BLaER1 (cell line): ENCODE measurements at regions not wholly inside any gene's neighbourhood (a gene's known extent, or its start where the extent isn't known, plus 50 kb on each side); places are given as distances from the start of the nearest gene placed in this dataset.

Experiments used
- H3K27ac ChIP-seq: shearing (Covaris generic); formaldehyde crosslinking; 2 replicates; pipeline ENCODE4 v1.8.1; 2022
- H3K27me3 ChIP-seq: shearing (Covaris generic); formaldehyde crosslinking; 2 replicates; pipeline ENCODE4 v1.8.1; 2022
- H3K36me3 ChIP-seq: shearing (Covaris generic); formaldehyde crosslinking; 2 replicates; pipeline ENCODE4 v1.8.1; 2022
- H3K4me1 ChIP-seq: shearing (Covaris generic); formaldehyde crosslinking; 2 replicates; pipeline ENCODE4 v1.8.1; 2022
- H3K4me2 ChIP-seq: shearing (Covaris generic); formaldehyde crosslinking; 2 replicates; pipeline ENCODE4 v1.8.1; 2022
- H3K4me3 ChIP-seq: shearing (Covaris generic); formaldehyde crosslinking; 2 replicates; pipeline ENCODE4 v1.8.1; 2022
- H3K9ac ChIP-seq: shearing (Covaris generic); formaldehyde crosslinking; 2 replicates; pipeline ENCODE4 v1.8.1; 2022
- H3K9me3 ChIP-seq: shearing (Covaris generic); formaldehyde crosslinking; 2 replicates; pipeline ENCODE4 v1.8.1; 2022
- H4K20me1 ChIP-seq: shearing (Covaris generic); formaldehyde crosslinking; 2 replicates; pipeline ENCODE4 v1.8.1; 2022
- Cebpa-rat ChIP-seq: shearing (Covaris generic); IDR thresholded peaks from 2 replicates; pipeline ENCODE4 v1.8.1; 2022

DNA sequence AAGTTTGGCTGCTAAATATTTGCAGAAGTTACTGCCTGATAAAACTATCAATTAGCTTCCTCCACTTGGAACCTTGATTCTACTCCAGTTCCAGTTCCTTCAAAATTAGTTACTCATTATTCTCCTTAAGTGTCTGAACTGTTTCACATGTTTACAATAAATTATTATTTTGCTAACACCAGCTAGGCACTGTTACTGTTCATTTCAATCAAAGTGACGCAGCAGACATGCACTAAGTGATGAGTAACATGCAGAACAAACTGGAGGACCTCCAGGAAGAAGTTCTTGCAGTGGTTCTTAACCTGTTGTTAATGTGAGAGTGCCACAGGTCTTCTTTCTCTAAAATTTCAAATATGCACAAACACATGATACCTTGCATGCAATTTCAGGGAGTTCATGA is 491.8 kb upstream of the SEMA3A start:
- Histone ChIP-seq H3K4me1 (peaks cover 5% of the 10 kb centered on the region), H3K4me2 (no peak overlapping the region), H4K20me1 (no peaks in the 10 kb centered on the region), H3K27me3 (no peaks in the 10 kb centered on the region), H3K9me3 (no peaks in the 10 kb centered on the region), H3K27ac (no peak overlapping the region), H3K4me3 (no peak overlapping the region), H3K36me3 (no peaks in the 10 kb centered on the region), H3K9ac (no peak overlapping the region)
- no peak for TF ChIP-seq Cebpa-rat

DNA sequence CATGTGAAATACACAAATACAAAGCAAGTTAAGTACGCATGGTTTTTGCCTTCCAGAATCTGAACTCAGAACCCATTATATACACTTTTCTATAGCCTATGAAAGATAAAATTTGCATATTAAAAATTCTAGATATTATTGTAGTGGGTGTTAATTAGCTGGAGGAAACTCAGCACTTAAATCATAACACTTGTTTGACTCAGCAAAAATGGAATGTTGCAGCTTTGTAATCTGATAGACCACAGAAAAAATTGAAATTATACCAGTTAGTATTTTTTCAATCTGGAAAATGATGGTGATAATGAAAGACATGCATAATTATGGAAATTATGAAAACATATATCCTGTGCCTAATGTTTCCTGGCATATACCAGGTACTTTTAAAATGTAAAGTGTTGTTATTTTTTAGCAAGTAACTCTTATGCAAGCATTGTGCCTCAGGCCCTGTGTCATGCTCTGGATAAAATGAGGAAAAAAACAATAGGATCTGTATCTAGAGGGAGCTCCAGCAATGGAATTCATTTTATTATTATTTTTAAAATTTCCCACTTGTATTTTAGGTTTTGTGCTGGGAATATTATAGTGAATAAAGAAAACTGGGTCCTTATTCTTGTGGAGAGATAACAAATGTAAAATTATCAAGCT is 490.4 kb upstream of the SEMA3A start:
- H3K27ac ChIP-seq, result no peak overlapping the region
- no peak overlapping the region for H3K9ac ChIP-seq
- no peaks in the 10 kb centered on the region for H3K27me3 ChIP-seq
- TF ChIP-seq Cebpa-rat, result no peak
- H3K4me1 ChIP-seq, result peaks cover 5% of the 10 kb centered on the region
- no peaks in the 10 kb centered on the region for H3K9me3 ChIP-seq
- no peaks in the 10 kb centered on the region for H4K20me1 ChIP-seq
- no peak overlapping the region for H3K4me3 ChIP-seq
- no peak overlapping the region for H3K4me2 ChIP-seq
- H3K36me3 ChIP-seq, result no peaks in the 10 kb centered on the region

DNA sequence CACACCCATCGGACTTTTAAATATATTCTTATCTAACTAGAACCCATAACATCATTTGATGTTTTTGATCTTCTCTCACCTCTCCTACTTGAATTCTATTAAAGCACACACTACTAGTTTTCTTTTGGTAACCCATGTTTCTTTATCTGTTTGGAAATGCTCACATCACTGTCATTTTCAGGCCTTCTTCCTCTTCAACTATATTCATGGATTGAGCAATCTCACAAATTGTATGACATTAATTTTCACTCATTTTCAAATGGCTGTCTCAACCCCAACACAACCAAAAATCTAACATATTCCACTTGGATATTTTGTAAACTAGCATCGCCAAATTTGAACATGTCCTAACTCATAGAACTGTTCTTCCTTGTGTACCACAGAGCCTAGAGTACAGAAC is 488.0 kb upstream of the SEMA3A start:
- no peaks in the 10 kb centered on the region for H3K27me3 ChIP-seq
- H4K20me1 ChIP-seq, result no peaks in the 10 kb centered on the region
- no peak for TF ChIP-seq Cebpa-rat
- H3K4me2 ChIP-seq, result no peak overlapping the region
- H3K4me1 ChIP-seq, result peaks cover 5% of the 10 kb centered on the region
- H3K27ac ChIP-seq, result no peak overlapping the region
- no peaks in the 10 kb centered on the region for H3K36me3 ChIP-seq
- H3K9me3 ChIP-seq, result no peaks in the 10 kb centered on the region
- H3K9ac ChIP-seq, result no peak overlapping the region
- H3K4me3 ChIP-seq, result no peak overlapping the region

DNA sequence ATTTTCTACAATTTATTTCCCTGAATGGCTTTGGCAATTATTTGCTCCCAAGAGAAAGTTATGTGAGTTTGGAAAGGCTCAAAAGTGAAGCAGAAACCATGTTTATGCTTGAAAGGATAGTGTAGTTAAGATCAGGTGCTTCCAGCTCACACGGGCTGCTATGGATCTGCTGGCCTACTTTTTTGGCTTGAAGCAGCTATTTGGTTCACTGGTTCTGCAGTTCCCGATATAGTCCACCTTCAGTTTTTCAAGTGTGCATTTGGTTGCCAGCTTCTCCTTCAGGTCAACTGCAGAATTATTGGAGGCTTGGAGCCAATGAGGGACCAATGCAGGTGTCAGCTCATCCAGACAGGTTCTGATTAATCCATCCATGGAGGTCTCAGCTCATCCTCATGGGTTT is 484.3 kb upstream of the SEMA3A start:
- TF ChIP-seq Cebpa-rat, result no peak
- Histone ChIP-seq H3K27me3 (no peaks in the 10 kb centered on the region), H3K9me3 (no peaks in the 10 kb centered on the region), H3K4me3 (no peak overlapping the region), H3K9ac (no peak overlapping the region), H4K20me1 (no peaks in the 10 kb centered on the region), H3K27ac (no peak overlapping the region), H3K4me1 (peaks cover 5% of the 10 kb centered on the region), H3K4me2 (no peak overlapping the region), H3K36me3 (no peaks in the 10 kb centered on the region)

- Histone ChIP-seq H3K9me3 (no peaks in the 10 kb centered on the region), H3K4me1 (peaks cover 5% of the 10 kb centered on the region), H3K27me3 (no peaks in the 10 kb centered on the region), H3K9ac (no peak overlapping the region), H4K20me1 (no peaks in the 10 kb centered on the region), H3K4me2 (no peak overlapping the region), H3K36me3 (no peaks in the 10 kb centered on the region), H3K4me3 (no peak overlapping the region), H3K27ac (no peak overlapping the region)
- TF ChIP-seq Cebpa-rat, result no peak
Measured at GRCh38 chr7:84677117-84677732, 482.6 kb upstream of the SEMA3A start.

- H3K9me3 ChIP-seq, result no peaks in the 10 kb centered on the region
- no peak overlapping the region for H3K27ac ChIP-seq
- no peaks in the 10 kb centered on the region for H4K20me1 ChIP-seq
- H3K4me2 ChIP-seq, result no peak overlapping the region
- no peaks in the 10 kb centered on the region for H3K4me1 ChIP-seq
- no peak for TF ChIP-seq Cebpa-rat
- no peaks in the 10 kb centered on the region for H3K27me3 ChIP-seq
- no peak overlapping the region for H3K9ac ChIP-seq
- H3K4me3 ChIP-seq, result no peak overlapping the region
- no peaks in the 10 kb centered on the region for H3K36me3 ChIP-seq
Measured at GRCh38 chr7:84675633-84676034, 481.0 kb upstream of the SEMA3A start.

GRCh38 chr7:84674236-84674913 is 479.8 kb upstream of the SEMA3A start:
- no peaks in the 10 kb centered on the region for H3K36me3 ChIP-seq
- H3K4me1 ChIP-seq, result peaks cover 4% of the 10 kb centered on the region
- no peaks in the 10 kb centered on the region for H3K27me3 ChIP-seq
- no peaks in the 10 kb centered on the region for H3K9me3 ChIP-seq
- no peak for TF ChIP-seq Cebpa-rat
- no peak overlapping the region for H3K27ac ChIP-seq
- H3K4me3 ChIP-seq, result no peak overlapping the region
- H4K20me1 ChIP-seq, result no peaks in the 10 kb centered on the region
- H3K4me2 ChIP-seq, result no peak overlapping the region
- H3K9ac ChIP-seq, result no peak overlapping the region

DNA sequence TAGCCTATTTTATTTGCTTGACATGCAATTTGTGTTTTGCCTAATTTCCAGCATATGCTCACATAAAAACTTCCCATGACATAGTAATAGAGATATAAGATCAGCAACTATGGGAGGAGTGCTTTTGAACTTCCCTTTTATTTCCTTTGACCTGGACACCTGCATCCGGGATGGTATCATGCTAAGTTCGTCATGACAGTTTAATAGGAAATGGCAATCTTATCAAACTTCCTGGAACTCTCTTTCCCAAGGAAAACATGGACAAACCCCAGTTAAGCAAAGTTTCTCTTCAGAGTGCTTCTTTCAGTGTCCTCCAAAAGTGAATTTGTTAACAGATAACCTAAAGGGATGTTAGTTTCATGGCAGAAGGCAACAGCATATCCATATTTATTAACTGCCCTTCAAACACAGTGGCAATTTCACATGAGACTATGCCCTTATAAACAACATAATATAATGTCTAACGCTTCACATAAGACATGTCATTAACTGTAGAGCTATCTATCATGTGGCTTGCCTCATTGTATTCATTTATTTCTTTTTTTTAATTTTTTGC is 474.7 kb upstream of the SEMA3A start:
- no peak for TF ChIP-seq Cebpa-rat
- Histone ChIP-seq H3K27ac (peak overlapping the region; percentile 64; the same call in 1 of the 2 replicates), H3K27me3 (no peaks in the 10 kb centered on the region), H3K36me3 (no peaks in the 10 kb centered on the region), H3K4me2 (peak overlapping the region; percentile 41), H3K4me1 (peaks cover 10% of the 10 kb centered on the region), H3K9ac (no peak overlapping the region), H3K9me3 (no peaks in the 10 kb centered on the region), H3K4me3 (no peak overlapping the region), H4K20me1 (no peaks in the 10 kb centered on the region)

- no peaks in the 10 kb centered on the region for H3K36me3 ChIP-seq
- no peak overlapping the region for H3K4me2 ChIP-seq
- no peak for TF ChIP-seq Cebpa-rat
- H3K9ac ChIP-seq, result no peak overlapping the region
- H3K27me3 ChIP-seq, result no peaks in the 10 kb centered on the region
- no peak overlapping the region for H3K27ac ChIP-seq
- no peak overlapping the region for H3K4me3 ChIP-seq
- peaks cover 10% of the 10 kb centered on the region for H3K4me1 ChIP-seq
- no peaks in the 10 kb centered on the region for H3K9me3 ChIP-seq
- H4K20me1 ChIP-seq, result no peaks in the 10 kb centered on the region
Measured at GRCh38 chr7:84668116-84668515, 473.5 kb upstream of the SEMA3A start.

DNA sequence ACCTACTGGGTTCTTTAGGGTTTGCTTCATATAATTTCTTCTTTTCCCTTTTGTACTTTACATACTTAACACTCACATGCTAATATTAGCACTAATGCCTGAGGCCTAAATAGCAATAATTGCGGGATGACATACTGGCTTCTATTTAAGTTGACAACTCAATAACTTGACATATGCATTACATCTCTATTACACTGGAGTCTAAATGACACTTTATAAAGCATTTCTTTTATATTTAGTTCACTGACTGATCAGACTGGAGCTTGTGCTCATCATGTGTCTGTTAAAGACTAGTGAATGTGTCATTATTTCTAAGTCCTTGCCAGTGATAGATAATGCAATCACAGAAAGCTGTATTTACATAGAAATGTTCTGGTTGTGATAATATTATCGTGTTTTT is 472.1 kb upstream of the SEMA3A start:
- Histone ChIP-seq H3K27ac (no peak overlapping the region), H3K4me1 (peaks cover 10% of the 10 kb centered on the region), H3K9me3 (no peaks in the 10 kb centered on the region), H3K4me3 (no peak overlapping the region), H4K20me1 (no peaks in the 10 kb centered on the region), H3K36me3 (no peaks in the 10 kb centered on the region), H3K9ac (no peak overlapping the region), H3K27me3 (no peaks in the 10 kb centered on the region), H3K4me2 (no peak overlapping the region)
- TF ChIP-seq Cebpa-rat, result no peak
